HEK293 (cell line): ENCODE measurements at regions not wholly inside any gene's neighbourhood (a gene's known extent, or its start where the extent isn't known, plus 50 kb on each side); places are given as distances from the start of the nearest gene placed in this dataset.

ENCODE experiments used
- BCL6B ChIP-seq: fragments of 450-650 bp; formaldehyde crosslinking; IDR thresholded peaks from 2 replicates; pipeline ENCODE4 v1.5.1; 2017; ENCODE audit warnings: missing biosample characterization, missing genetic modification characterization
- FEZF1 ChIP-seq: fragments of 450-650 bp; formaldehyde crosslinking; IDR thresholded peaks from 2 replicates; pipeline ENCODE4 v1.5.1; 2016; ENCODE audit warnings: missing biosample characterization, missing genetic modification characterization
- GLI4 ChIP-seq: fragments of 450-650 bp; formaldehyde crosslinking; IDR thresholded peaks from 2 replicates; pipeline ENCODE4 v1.5.1; 2016; ENCODE audit warnings: missing biosample characterization, missing genetic modification characterization
- HIC1 ChIP-seq: fragments of 450-650 bp; formaldehyde crosslinking; IDR thresholded peaks from 2 replicates; pipeline ENCODE4 v1.5.1; 2016; ENCODE audit warnings: missing biosample characterization, missing genetic modification characterization
- KLF7 ChIP-seq: fragments of 450-650 bp; formaldehyde crosslinking; IDR thresholded peaks from 2 replicates; pipeline ENCODE4 v1.5.1; 2016; ENCODE audit warnings: missing biosample characterization, missing genetic modification characterization, borderline replicate concordance
- ZBTB8A ChIP-seq: fragments of 450-650 bp; formaldehyde crosslinking; IDR thresholded peaks from 2 replicates; pipeline ENCODE4 v1.5.1; 2016; ENCODE audit warnings: missing biosample characterization, missing genetic modification characterization
- ZNF280D ChIP-seq: fragments of 450-650 bp; formaldehyde crosslinking; IDR thresholded peaks from 2 replicates; pipeline ENCODE4 v1.5.1; 2016; ENCODE audit warnings: missing biosample characterization, missing genetic modification characterization
- ZNF514 ChIP-seq: fragments of 450-650 bp; formaldehyde crosslinking; IDR thresholded peaks from 2 replicates; pipeline ENCODE4 v1.5.1; 2016; ENCODE audit warnings: missing biosample characterization, missing genetic modification characterization
- ZNF561 ChIP-seq: fragments of 450-650 bp; IDR thresholded peaks from 2 replicates; pipeline ENCODE4 v1.5.1; 2018; ENCODE audit warnings: missing biosample characterization, missing genetic modification characterization, borderline replicate concordance
- ZNF600 ChIP-seq: fragments of 450-650 bp; formaldehyde crosslinking; IDR thresholded peaks from 2 replicates; pipeline ENCODE4 v1.5.1; 2016; ENCODE audit warnings: missing biosample characterization, missing genetic modification characterization
- ZNF654 ChIP-seq: fragments of 450-650 bp; formaldehyde crosslinking; IDR thresholded peaks from 2 replicates; pipeline ENCODE4 v1.5.1; 2016; ENCODE audit warnings: low read depth, missing biosample characterization, missing genetic modification characterization
- ZNF658 ChIP-seq: fragments of 450-650 bp; formaldehyde crosslinking; IDR thresholded peaks from 2 replicates; pipeline ENCODE4; 2016; ENCODE audit warnings: missing biosample characterization, missing genetic modification characterization
- ZNF677 ChIP-seq: fragments of 450-650 bp; IDR thresholded peaks from 2 replicates; pipeline ENCODE4 v1.5.0; 2018; ENCODE audit warnings: missing biosample characterization, mild to moderate bottlenecking, missing genetic modification characterization, moderate library complexity
- ZNF707 ChIP-seq: fragments of 450-650 bp; formaldehyde crosslinking; IDR thresholded peaks from 2 replicates; pipeline ENCODE4 v1.5.1; 2016; ENCODE audit warnings: missing biosample characterization, missing genetic modification characterization
- ZNF830 ChIP-seq: fragments of 450-650 bp; IDR thresholded peaks from 2 replicates; pipeline ENCODE4 v1.5.0; 2018; ENCODE audit warnings: missing biosample characterization, missing genetic modification characterization, low read depth, mild to moderate bottlenecking, moderate library complexity
- ZSCAN4 ChIP-seq: fragments of 450-650 bp; formaldehyde crosslinking; IDR thresholded peaks from 2 replicates; pipeline ENCODE4 v1.5.1; 2017; ENCODE audit warnings: missing biosample characterization, missing genetic modification characterization
- TF ChIP-seq, protein P1 (sequence below): fragments of 450-650 bp; formaldehyde crosslinking; IDR thresholded peaks from 2 replicates; pipeline ENCODE4 v1.5.1; 2016; ENCODE audit warnings: missing biosample characterization, missing genetic modification characterization
- TF ChIP-seq, protein P2 (sequence below): fragments of 450-650 bp; formaldehyde crosslinking; IDR thresholded peaks from 2 replicates; pipeline ENCODE4 v1.5.1; 2017; ENCODE audit warnings: missing biosample characterization, mild to moderate bottlenecking, missing genetic modification characterization, moderate library complexity

DNA sequence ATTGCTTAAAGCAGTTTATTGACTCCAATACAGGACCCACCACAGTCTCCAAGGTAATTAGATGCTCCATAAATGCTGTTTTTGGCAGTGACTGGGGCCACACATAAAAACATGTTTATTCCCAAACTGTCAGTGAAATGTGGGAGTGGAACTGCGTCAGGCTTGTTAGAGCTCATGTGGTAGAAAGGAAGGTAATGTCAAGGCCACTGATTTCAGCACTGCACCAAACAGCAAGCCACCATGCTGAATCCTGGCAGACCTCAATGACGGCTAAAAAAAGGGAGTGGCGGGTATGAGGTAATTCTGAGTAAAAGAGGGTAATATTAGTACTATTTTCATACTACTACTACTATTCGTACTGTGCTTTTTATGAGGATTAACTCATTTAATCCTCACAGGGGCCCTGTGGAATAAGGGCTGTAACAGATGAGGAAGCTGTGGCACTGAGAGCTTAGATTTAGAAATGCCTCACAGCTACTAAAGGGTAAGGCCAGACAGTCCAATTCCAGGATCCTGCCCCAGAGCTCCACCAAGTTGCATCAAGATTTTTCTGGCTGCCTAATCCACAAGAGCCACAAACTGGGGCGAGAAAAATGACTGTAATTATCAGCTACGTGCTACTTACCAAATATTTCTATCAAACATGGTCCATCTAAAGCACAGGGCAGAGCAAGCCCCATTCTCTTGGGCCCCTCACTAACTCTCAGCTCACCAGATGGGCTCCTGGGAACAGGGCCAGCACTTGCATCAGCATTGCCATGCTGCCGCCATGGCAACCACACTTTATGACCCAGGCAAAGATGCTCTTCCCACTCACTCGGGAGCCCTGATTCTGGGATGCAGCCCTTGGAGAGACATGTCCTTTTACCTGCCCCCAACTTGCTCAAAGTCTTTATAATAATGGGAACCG, 83.6 kb upstream of the SPATA12 start (continued):
- TF ChIP-seq ZNF677 (tag by site-specific recombination) (no peak), ZNF654 (tag by site-specific recombination) (no peak), ZNF830 (tag by site-specific recombination) (no peak), HIC1 (tag by site-specific recombination) (no peak), ZNF514 (no peak), GLI4 (tag by site-specific recombination) (no peak), ZBTB8A (tag by site-specific recombination) (peak; percentile 70), ZSCAN4 (no peak), ZNF658 (tag by site-specific recombination) (no peak), FEZF1 (peak; percentile 51; the same call in 1 of the 2 replicates), ZNF280D (tag by site-specific recombination) (no peak), KLF7 (tag by site-specific recombination) (no peak), ZNF561 (tag by site-specific recombination) (no peak), ZNF600 (tag by site-specific recombination) (peak; percentile 46; the same call in 1 of the 2 replicates), BCL6B (no peak), ZNF707 (tag by site-specific recombination) (no peak)
- TF ChIP-seq, protein P1, sequence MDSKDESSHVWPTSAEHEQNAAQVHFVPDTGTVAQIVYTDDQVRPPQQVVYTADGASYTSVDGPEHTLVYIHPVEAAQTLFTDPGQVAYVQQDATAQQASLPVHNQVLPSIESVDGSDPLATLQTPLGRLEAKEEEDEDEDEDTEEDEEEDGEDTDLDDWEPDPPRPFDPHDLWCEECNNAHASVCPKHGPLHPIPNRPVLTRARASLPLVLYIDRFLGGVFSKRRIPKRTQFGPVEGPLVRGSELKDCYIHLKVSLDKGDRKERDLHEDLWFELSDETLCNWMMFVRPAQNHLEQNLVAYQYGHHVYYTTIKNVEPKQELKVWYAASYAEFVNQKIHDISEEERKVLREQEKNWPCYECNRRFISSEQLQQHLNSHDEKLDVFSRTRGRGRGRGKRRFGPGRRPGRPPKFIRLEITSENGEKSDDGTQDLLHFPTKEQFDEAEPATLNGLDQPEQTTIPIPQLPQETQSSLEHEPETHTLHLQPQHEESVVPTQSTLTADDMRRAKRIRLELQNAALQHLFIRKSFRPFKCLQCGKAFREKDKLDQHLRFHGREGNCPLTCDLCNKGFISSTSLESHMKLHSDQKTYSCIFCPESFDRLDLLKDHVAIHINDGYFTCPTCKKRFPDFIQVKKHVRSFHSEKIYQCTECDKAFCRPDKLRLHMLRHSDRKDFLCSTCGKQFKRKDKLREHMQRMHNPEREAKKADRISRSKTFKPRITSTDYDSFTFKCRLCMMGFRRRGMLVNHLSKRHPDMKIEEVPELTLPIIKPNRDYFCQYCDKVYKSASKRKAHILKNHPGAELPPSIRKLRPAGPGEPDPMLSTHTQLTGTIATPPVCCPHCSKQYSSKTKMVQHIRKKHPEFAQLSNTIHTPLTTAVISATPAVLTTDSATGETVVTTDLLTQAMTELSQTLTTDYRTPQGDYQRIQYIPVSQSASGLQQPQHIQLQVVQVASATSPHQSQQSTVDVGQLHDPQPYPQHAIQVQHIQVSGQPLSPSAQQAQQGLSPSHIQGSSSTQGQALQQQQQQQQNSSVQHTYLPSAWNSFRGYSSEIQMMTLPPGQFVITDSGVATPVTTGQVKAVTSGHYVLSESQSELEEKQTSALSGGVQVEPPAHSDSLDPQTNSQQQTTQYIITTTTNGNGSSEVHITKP (tag by site-specific recombination) = peak; percentile 48; the same call in 1 of the 2 replicates
- TF ChIP-seq, protein P2, sequence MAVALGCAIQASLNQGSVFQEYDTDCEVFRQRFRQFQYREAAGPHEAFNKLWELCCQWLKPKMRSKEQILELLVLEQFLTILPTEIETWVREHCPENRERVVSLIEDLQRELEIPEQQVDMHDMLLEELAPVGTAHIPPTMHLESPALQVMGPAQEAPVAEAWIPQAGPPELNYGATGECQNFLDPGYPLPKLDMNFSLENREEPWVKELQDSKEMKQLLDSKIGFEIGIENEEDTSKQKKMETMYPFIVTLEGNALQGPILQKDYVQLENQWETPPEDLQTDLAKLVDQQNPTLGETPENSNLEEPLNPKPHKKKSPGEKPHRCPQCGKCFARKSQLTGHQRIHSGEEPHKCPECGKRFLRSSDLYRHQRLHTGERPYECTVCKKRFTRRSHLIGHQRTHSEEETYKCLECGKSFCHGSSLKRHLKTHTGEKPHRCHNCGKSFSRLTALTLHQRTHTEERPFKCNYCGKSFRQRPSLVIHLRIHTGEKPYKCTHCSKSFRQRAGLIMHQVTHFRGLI = no peak
- TF ChIP-seq, all 188 proteins: peak for 13
